ENCODE measurements at regions not wholly inside any gene's neighbourhood (a gene's known extent, or its start where the extent isn't known, plus 50 kb on each side); places are given as distances from the start of the nearest gene placed in this dataset.
A peak's percentile ranks its signal among the peaks of the same experiment; 100 is the strongest.
"Not testable (repeated sequence)": the region's sequence is repeated elsewhere in the genome, so short reads cannot be mapped to it uniquely, and the experiment has no call there.

DNA sequence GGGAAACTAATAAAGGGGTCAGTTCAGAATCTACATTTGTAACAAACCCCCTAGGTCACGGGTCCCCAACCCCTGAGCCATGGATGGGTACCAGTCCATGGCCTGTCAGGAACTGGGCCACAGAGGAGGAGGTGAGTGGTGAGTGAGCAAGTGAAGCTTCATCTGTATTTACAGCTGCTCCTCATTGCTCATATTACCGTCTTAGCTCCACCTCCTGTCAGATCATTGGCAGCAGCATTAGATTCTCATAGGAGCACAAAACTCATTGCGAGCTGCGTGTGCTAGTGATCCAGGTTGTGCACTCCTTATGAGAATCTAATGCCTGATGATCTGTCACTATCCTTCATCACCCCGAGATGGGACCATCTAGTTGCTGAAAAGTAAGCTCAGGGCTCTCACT is 88.4 kb upstream of the MPP7 start:
- no peak for ATAC-seq
- DNase-seq = no peak

DNA sequence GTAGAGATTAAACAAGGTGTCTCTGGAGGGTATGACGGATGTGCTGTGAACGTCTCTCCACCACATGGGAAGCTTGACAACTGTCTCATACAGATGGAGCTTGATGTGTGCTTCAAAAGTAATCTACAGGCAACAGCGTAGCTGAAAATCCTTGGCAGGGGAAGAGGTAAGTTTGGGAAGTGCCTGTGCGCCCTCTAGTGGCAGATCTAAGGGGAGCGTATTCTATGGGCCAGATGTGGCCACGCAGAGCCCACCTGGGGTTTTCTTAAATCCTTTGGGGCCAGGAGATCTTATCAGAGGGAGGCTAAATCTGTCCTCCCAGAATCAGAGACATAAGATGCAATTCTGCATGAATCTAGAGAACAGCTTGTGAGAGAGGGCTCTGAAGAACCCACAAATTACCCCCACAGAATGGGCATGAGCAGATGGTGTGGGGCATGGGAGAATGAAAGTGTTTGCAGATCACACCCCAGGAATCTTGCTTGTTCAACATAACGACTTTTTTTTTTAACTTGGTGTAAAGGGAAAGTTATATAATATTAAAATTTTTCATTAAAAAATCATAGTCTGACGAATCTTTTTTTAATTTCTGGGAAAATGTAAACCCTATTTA is 91.2 kb upstream of the MPP7 start:
- ATAC-seq = peak; percentile 71
- DNase-seq = peak; percentile 68

DNA sequence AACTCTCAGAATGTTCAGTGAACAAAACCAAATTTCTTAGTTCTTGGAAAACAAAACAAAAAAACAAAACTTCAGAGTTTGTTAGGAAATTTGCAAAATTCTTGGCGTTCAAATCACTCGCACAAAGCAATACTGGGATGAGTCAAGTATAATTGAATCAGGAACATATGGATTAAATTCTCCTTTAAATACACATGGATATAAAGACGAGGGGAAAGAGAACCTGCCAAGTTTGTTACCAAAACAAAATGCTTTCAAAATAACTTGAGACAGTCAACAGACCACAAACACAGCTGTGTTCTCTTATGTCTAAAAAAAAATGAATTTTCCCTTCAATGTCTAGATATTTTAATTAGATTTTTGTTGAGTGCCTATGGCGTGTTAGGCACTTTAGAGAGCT is 93.5 kb upstream of the MPP7 start:
- ATAC-seq = no peak
- DNase-seq = no peak

DNA sequence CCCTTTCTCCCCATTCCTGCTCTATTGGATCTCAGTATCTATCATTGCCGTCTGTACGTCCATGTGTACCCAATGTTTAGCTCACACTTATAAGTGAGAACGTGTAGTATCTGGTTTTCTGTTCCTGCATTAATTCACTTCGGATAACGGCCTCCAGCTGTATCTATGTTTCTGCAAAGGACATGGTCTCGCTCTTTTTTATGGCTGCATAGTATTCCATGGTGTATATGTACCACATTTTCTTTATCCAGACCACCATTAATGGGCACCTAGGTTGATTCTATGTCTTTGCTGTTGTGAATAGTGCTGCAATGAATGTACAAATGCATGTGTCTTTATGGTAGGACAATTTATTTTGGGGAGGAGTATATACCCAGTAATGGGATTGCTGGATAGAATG is 94.4 kb upstream of the MPP7 start:
- no peak for DNase-seq
- no peak for ATAC-seq

DNA sequence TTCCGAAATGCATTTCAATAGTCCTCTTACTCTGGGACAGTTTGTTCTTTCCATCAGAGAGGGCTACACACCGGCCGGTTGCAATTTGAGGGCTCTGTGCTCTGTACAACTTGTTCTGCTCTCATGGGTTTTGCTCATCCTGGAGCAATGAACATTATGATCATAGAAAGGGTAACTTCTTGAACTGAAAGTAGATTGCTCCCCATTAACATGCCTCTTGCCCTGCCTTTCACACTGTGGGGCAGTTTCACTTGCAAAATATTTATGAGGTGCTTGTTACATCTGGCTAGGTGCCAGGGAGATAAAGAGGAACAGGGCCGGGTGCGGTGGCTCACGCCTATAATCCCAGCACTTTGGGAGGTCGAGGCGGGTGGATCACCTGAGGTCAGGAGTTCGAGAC is 97.3 kb upstream of the MPP7 start:
- ATAC-seq (no peak), DNase-seq (no peak)

DNA sequence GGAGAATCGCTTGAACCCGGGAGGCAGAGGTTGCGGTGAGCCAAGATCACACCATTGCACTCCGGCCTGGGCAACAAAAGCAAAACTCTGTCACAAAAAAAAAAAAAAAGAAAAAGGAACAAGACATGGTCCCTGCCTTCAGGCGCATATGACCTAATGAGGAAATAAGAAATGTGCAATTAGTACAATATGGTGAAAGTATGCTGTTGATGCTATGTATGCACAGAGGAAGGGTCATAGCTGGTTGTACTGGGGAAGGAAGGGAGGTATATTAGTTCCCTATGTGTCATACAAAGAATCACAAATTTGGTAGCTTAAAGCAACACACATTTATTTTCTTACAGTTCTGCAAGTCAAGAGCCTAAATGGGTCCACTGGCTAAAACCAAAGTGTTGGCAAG is 97.8 kb upstream of the MPP7 start:
- no peak for ATAC-seq

DNA sequence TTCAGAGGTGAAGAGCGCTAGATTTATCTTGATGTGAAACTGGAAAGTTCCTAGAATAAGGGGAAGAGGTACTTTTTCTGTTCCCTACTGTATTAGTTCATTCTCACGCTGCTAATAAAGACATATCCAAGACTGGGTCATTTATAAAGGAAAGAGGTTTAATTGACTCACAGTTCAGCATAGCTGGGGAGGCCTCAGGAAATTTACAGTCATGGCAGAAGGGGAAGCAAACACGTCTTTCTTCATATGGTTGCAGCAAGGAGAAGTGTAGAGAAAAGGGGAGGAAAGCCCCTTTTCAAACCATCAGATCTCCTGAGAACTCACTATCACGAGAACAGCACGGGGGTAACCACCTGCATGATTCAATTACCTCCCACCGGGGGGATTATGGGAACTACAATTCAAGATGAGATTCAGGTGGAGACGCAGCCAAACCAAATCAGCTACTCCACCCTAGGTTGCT is 99.8 kb upstream of the MPP7 start:
- ATAC-seq, DNase-seq: not testable (repeated sequence)

More for the DNA sequence above, 97.8 kb upstream of the MPP7 start:
- DNase-seq = no peak

DNA sequence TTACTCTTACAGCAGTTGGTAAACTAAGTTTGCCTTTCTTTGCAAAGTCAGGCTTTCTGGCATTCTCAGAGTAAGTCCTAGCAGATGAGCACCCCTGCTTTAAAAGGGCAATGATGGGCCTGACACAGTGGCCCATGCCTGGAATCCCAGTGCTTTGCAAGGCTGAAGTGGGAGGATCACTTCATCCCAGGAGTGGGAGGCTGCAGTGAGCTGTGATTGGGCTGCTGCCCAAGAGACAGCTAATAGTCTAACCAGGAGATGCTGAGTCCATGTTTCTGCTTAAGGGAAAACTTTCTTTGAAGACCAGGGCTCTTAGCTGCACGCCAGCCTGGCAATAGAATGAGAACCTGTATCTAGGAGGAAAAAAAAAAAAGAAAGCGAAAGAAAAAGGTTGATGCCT is 100.2 kb upstream of the MPP7 start:
- DNase-seq (no peak), ATAC-seq (no peak)

DNA sequence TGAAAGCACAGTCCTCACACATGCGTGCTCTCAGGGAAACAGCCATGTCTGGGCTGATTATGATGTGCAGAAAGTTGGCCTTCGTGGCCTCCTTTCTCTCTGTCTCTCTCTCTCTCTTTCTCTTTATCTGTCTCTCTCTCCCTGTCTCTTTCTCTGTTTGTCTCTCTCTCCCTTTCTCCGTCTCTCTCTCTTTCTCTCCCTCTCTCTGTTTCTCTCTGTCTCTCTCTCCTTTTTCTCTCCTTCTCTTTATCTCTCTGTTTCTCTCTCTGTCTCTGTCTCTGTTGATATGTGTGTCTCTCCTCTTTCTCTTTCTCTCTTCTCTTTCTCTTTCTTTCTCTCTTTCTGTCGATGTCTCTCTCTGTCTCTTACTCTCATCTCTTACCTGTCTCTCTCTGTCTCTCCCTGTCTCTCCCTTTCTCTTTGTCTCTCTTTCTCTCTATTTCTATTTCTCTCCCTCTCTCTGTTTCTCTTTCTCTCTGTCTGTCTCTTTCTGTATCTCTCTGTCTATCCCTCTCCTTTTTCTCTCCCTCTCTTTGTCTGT is 105.4 kb upstream of the MPP7 start:
- ATAC-seq = no peak
- no peak for DNase-seq

DNA sequence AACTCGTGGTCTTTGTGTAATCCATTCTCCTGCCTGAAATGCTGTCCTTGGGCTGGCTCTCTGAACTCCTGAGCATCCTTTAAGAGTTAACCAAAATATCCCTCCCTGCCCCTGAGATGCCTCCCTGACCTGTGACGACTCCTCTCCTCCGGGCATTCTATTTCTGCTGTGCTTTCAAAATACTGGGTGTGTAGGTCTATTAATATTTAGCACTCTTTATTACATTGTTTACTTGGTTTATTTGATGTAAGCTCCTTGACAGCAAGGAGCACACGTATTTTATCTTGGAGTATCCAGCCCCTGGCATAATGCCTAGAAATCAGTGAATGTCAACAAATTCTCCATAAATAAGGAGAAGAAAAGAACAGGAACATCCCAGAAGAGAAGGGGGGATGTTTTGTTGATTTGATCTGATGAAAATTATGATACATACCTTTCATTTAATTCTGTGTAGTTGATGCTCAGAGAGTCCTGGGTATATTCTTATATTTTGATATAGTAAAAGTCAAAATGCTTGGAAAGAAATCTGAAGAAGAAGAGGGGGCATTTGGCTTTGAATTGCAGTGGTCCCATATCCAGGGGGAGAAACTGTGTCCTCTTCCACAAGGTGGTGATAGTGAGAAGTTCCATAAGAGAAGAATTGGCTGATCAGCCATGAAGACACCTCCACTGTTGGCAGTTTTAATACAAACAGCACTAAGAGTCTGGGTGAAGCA is 107.7 kb upstream of the MPP7 start:
- ATAC-seq (no peak), DNase-seq (no peak)

DNA sequence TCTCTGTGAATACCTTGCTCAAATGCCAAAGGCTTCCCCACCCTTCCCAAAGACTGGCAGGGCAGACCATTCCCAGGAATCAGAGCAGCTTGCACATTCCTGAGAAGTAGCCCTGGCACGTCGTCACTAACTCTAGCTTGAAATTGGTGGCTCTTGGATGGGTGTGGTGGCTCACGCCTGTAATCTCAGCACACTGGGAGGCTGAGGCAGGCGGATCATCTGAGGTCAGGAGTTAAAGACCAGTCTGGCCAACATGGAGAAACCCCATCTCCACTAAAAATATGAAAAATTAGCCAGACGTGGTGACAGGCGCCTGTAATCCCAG is 108.2 kb upstream of the MPP7 start:
- DNase-seq (no peak), ATAC-seq (no peak)

DNA sequence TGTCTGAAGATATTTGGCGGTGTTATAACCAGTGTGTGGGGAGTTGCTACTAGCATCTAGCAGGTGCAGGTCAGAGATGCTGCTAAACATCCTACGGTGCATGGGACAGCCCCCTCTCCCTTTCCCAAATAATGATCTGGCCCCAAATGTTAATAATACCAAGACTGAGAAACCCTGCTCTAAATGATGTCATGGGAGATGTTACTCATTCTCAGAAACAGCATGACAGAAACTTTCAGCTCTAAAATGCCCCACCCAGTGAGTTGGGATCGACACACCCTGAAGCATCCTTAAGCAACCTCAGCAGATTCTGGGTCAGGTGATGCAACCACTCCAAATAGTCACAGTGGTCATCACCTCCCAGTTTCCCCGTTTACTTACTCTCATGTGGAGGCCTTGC is 108.8 kb upstream of the MPP7 start:
- DNase-seq (peak; percentile 13), ATAC-seq (peak; percentile 78)

DNA sequence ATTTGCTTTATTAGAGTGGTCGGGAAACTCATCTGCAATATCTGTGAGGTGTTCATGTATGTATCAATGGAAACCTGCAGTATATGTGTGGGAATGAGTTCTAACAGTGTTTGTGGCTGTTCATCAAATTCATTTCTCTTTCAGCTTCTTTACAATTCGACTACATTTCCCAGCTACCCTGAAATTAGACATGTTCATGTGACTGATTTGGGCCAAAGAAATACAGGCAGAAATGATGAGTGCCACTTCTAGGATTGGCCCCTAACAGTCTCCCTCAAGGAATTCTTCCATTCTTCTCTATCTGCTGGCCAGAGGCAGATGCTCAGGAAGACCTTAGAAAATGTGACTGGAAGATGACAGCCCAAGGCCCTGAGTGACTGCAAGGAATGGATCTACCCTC is 114.8 kb upstream of the WAC start:
- DNase-seq = no peak
- ATAC-seq = no peak

DNA sequence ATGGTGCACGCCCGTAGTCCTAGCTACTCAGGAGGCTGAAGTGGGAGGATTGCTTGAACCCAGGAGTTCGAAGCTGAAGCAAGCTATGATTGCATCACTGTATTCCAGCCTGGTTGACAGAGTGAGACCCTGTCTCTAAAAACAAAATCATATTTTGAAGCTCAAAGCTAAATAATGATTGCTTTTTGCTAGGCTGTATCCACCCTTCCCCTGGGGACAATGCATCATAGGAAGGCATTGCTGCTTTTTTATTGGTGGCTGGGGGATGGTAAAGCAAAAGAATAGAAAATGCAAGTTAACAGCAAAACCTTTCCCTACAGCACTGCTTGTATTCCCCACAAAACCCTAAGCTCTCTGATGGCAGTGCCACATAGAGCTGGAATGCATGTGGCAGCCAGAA is 107.5 kb upstream of the WAC start:
- ATAC-seq = no peak
- DNase-seq = no peak

DNA sequence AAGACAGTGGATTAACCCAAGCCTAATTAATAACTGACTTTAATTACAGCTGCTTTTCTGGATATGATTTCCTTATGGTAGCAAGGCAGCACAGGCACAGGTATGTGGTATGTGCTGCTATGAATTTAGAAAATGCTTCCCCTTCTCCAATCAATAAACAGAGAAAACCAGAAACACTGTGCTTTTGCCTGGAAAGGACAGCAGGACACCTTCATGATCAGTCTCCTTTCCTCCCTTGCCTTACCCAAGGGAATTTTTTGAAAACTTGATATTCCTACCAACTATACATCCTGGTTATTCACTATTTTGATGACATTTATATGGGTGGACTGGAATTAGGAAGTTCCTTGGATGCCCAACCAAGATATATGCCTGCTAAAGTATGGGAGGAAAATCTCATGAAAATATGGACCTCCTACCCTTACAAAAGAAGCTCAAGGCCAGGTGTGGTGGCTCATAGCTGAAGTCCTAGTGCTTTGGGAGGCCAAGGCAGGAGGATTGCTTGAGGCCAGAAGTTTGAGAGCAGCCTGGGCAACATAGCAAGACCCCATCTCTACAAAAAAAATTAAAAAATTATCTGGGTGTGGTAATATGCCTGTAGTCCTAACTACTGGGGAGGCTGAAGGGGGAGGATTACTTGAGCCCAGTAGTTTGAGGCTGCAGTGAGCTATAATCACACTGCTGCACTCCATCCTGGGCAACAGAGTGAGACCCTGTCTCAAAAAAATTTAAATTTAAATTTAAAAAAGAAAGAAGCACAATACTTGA is 106.3 kb upstream of the WAC start:
- no peak for DNase-seq
- no peak for ATAC-seq

DNA sequence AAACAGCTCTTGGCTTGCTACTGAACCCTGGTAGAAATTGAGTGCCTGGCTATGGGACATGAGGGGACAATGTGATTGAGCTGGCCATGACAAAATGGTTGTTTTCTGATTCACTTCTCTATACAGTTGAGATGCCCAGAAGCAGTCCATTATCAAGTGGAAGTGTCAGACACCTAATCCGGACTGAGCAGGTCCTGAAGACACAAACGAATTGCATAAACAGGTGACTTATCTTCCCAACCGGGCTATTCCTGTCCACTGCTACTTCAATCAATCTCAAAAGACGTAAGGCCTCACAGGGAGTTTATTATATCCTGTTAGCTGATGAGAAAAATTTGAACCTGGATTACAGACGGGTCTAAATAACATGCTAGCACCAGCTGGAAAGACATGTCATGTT is 105.5 kb upstream of the WAC start:
- ATAC-seq (no peak), DNase-seq (no peak)

DNA sequence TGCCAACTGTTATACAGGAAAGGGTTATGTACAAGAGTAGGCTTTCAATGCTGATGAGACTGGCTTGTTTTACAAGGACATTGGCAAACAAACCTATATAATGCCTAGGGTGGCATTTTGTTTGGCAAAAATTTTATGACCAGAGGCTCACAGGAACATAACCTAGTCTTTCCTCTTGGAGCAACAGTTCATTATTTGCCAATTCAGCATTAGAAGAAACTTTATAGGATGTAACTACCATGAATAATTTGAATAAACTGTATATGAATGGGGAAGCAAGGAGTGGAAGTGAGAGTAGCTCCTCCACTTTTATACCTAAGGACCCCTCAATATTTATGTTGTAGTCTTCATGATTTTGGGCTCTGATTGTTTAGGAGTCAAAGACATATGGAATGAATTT is 103.9 kb upstream of the WAC start:
- DNase-seq = no peak
- ATAC-seq = no peak

DNA sequence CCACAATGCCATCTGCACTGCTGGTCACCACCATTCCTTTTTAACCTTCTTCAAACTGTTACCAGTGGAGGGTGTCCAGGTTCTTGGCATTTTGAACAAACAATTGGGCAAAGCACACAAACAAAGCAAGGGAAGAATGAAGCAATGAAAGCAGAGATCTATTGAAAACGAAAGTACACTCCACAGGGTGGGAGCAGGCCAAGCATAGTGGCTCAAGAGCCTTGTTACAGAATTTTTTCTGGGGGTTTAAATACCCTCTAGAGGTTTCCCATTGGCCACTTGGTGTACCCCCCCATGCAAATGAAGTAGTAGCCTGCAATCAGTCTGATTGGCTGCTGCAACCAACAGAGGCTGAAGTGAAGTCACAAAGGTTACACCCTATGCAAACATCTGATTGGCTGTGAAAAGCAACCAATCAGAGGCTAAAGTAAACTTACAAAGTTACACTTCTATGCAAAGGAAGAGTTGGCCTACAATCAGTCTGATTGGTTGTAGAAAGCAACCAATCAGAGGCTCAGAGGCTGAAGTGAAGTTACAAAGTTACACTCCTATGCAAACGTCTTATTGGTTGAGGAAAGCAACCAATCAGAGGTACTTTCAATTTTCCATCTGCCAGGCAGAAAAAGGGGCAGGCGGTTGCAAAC is 103.2 kb upstream of the WAC start:
- no peak for DNase-seq
- ATAC-seq = no peak

DNA sequence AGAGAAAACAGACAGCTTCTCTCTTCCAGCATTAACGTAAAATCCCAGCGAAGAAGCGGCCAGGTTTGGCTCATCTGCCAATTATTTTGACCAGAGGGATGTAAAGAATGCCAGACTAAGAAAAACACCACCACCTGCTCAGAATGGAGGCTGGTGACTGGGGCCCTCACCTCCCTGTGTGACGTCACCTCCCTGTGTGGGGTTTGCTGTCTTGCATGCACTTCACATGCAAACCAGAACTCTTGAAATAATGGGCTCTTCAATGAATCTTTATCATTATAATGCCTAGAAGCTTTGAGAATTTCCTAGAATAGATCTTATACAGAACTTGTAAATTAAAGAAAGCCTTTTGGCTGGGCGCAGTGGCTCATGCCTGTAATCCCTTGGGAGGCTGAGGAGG is 101.8 kb upstream of the WAC start:
- no peak for ATAC-seq
- no peak for DNase-seq

DNA sequence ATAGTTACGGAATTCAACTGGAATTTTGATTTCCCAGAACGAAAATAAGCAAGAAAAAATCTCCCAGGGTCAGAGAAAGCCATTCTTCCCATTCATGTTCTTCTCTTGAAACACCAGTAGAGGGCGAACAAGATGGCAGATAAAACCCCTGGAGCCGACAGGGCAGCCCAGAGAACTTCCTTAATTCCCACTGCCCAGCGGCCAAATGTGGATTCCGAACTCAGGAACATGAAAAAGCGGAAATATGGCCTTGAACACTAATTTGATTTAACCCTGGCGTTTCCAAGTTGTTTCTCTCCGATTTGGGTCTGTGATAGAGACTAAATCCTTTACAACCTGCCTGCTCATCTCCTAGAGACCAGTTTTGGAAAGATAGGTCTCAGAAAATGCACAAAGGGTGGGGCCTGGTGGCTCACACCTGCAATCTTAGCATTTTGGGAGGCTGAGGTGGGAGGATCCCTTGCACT is 100.7 kb upstream of the WAC start:
- DNase-seq = peak; percentile 14
- ATAC-seq = no peak

DNA sequence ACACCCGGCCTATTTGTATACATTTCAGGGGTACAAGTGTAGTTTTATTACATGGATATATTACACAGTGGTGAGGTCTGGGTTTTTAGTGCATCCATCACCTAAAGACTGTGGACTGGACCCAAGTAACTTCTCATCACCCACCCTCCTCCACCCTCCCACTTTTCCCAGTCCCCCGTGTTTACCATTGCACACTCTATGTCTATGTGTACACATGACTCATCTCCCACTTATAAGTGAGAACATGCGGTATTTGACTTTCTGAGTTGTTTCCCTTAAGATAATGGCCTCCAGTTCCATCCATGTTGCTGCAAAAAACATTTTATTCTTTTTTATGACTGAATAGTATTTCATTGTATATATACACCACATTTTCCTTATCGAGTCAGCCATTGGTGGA is 98.9 kb upstream of the WAC start:
- DNase-seq (no peak), ATAC-seq (no peak)

DNA sequence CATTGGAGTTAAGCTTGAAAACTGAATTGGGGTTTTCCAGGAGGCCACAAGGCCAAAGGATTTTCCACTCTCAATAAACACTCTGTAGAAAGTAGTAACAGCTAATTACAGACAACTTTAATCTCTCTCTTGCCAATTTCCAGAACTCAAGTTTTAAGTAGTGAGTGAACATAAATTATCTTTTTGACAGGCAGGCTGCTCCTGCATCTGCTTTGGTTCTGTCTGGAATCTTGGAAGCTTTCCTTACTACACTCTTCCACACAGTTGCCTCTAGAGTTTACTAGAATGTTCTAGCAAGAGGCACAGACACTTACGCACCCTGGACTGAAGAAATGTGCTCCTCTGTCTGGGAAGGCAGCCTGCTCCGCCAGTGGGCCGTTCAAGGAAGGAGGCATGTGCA is 90.5 kb upstream of the WAC start:
- ATAC-seq (no peak), DNase-seq (no peak)

DNA sequence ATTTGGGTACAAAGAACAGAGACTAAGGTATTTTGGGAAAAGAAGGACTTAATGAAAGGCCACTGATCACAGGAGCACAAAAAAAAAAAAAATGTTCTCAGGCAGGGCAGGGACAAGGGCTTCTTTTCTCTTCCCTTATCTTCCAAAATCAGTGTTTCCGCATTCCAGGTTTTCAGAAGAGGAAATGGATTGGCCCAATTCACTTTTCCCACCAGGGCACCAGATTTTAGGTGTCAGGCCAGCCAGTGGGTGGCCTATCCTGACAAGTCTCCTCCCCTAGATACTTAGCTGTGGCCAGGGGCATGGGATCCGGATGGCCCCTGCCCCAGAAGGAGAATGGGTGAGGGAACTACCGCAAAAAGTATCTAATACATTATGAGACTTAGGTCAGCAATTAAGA is 88.9 kb upstream of the WAC start:
- ATAC-seq (no peak), DNase-seq (no peak)

Data from stimulated activated naive CD8-positive, alpha-beta T cell treated with anti-CD3 and anti-CD28 coated beads, Interleukin-15, Interleukin-2, amounts not matched to agents 100 U/mL and 50 U/mL, for 24 hours (primary cell).